Neuronal stem cell (in vitro differentiated cells): ENCODE measurements at regions not wholly inside any gene's neighbourhood (a gene's known extent, or its start where the extent isn't known, plus 50 kb on each side); places are given as distances from the start of the nearest gene placed in this dataset.
A peak's percentile ranks its signal among the peaks of the same experiment; 100 is the strongest.

ENCODE experiments used
- DNase-seq: peaks from one replicate; pipeline ENCODE4 v3.0.0-alpha.2; 2013; ENCODE audit warnings: low spot score
- H2AFZ ChIP-seq: one replicate; pipeline ENCODE4 v1.6.1; 2013; ENCODE audit warnings: mild to moderate bottlenecking, low read length, inconsistent platforms
- H2AK5ac ChIP-seq: 2 replicates; pipeline ENCODE4 v1.6.1; 2013; ENCODE audit warnings: low read depth, mild to moderate bottlenecking, inconsistent platforms, low read length, moderate library complexity, mixed read lengths
- H2BK120ac ChIP-seq: 2 replicates; pipeline ENCODE4 v1.6.1; 2013; ENCODE audit warnings: low read depth, mild to moderate bottlenecking, inconsistent platforms, low read length, moderate library complexity, mixed read lengths
- H2BK12ac ChIP-seq: one replicate; pipeline ENCODE4 v1.6.1; 2013; ENCODE audit warnings: low read length, inconsistent platforms
- H2BK15ac ChIP-seq: 2 replicates; pipeline ENCODE4 v1.6.1; 2013; ENCODE audit warnings: mild to moderate bottlenecking, low read length, inconsistent platforms, mixed read lengths
- H2BK5ac ChIP-seq: one replicate; pipeline ENCODE4 v1.6.1; 2013; ENCODE audit warnings: inconsistent platforms, mild to moderate bottlenecking, low read length, moderate library complexity
- H3K14ac ChIP-seq: one replicate; pipeline ENCODE4 v1.6.1; 2013; ENCODE audit warnings: low read length, inconsistent platforms
- H3K18ac ChIP-seq: 2 replicates; pipeline ENCODE4 v1.6.1; 2013; ENCODE audit warnings: low read length, inconsistent platforms
- H3K23ac ChIP-seq: 2 replicates; pipeline ENCODE4 v1.6.1; 2013; ENCODE audit warnings: low read depth, mild to moderate bottlenecking, mixed read lengths, low read length, inconsistent platforms; ENCODE audit not compliant: poor library complexity
- H3K27ac ChIP-seq: replicated peaks from 3 replicates; pipeline ENCODE4 v1.5.1; 2013; ENCODE audit warnings: low read length, inconsistent platforms
- H3K27me3 ChIP-seq, 3 experiments: 2 replicates each; pipeline ENCODE4 v1.6.1; 2013; ENCODE audit warnings: low read length in 3 of 3, mild to moderate bottlenecking in 2 of 3, inconsistent platforms in 1 of 3, low read depth in 1 of 3, mixed read lengths in 1 of 3, moderate library complexity in 1 of 3; ENCODE audit not compliant: control insufficient read depth in 3 of 3, insufficient read depth in 3 of 3
- H3K36me3 ChIP-seq, 2 donors: replicated peaks in 1 of 2; 2 replicates each; pipeline ENCODE4 v1.6.1; 2013; ENCODE audit warnings: low read length in 2 of 2; ENCODE audit not compliant: control insufficient read depth in 2 of 2, insufficient read depth in 2 of 2
- H3K4ac ChIP-seq: 2 replicates; pipeline ENCODE4 v1.6.1; 2013; ENCODE audit warnings: inconsistent platforms, mild to moderate bottlenecking, low read length, moderate library complexity
- H3K4me1 ChIP-seq, 2 donors: 1 replicate in 1 of 2; 2 replicates in 1 of 2; pipeline ENCODE4 v1.6.1; 2013; ENCODE audit warnings: low read length in 2 of 2, low read depth in 1 of 2; ENCODE audit not compliant: control insufficient read depth in 2 of 2, insufficient read depth in 1 of 2
- H3K4me2 ChIP-seq: one replicate; pipeline ENCODE4 v1.6.1; 2013; ENCODE audit warnings: mild to moderate bottlenecking, low read length, inconsistent platforms; ENCODE audit not compliant: insufficient read depth, poor library complexity, severe bottlenecking
- H3K4me3 ChIP-seq, 2 donors: 2 replicates each; pipeline ENCODE4 v1.5.1; 2013; ENCODE audit warnings: low read length in 2 of 2, mild to moderate bottlenecking in 2 of 2, inconsistent platforms in 1 of 2, moderate library complexity in 1 of 2
- H3K79me1 ChIP-seq: one replicate; pipeline ENCODE4 v1.6.1; 2013; ENCODE audit warnings: low read depth, mild to moderate bottlenecking, inconsistent platforms, low read length, moderate library complexity
- H3K9ac ChIP-seq: one replicate; pipeline ENCODE4 v1.6.1; 2013; ENCODE audit warnings: mild to moderate bottlenecking, low read depth, low read length, inconsistent platforms; ENCODE audit not compliant: poor library complexity
- H3K9me3 ChIP-seq, 2 donors: replicated peaks in 1 of 2; 2 replicates each; pipeline versions ENCODE3 to v1.6.1; 2013; ENCODE audit warnings: low read length in 2 of 2, mild to moderate bottlenecking in 2 of 2, inconsistent platforms in 1 of 2, low read depth in 1 of 2, mixed read lengths in 1 of 2, moderate library complexity in 1 of 2; ENCODE audit not compliant: control insufficient read depth in 2 of 2, insufficient read depth in 1 of 2
- H4K8ac ChIP-seq: one replicate; pipeline ENCODE4 v1.6.1; 2013; ENCODE audit warnings: low read depth, mild to moderate bottlenecking, inconsistent platforms, low read length, moderate library complexity
- H4K91ac ChIP-seq: one replicate; pipeline ENCODE4 v1.6.1; 2013; ENCODE audit warnings: low read length, low read depth, mild to moderate bottlenecking, inconsistent platforms; ENCODE audit not compliant: poor library complexity
- WGBS, 2 donors: extraction: QIAGEN DNeasy Blood & Tissue Kit; methylation state at CpG; one replicate each; pipeline ENCODE4 v1.1.7; 2013; ENCODE audit warnings: missing lambda C conversion rate in 2 of 2, mixed read lengths in 1 of 2; ENCODE audit not compliant: insufficient read length in 2 of 2, insufficient replicate concordance in 1 of 2; ENCODE audit errors: extremely low coverage in 2 of 2; 5-methylcytosine and 5-hydroxymethylcytosine counted together

DNA sequence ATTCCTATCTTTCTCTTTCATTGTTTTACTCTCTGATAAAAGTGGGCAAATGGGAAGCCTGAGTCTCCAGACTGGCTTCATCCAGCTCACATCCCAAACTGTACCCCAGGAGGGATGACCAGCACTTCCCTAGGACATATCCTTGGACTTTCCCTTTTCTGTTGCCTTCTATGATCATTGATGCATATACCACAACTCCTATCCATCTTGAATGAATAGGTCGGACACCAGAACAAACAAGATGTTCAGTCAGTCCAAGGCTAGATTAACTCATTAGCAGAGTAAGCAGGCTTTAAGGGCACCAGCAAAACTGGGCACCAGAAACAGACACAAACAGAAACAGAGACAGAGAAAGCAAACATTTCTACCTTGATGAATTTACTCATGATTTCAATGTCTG is 159.1 kb upstream of the RGMB start:
- H3K27ac ChIP-seq = no peak overlapping the region
- no peak overlapping the region for H3K14ac ChIP-seq
- H2BK5ac ChIP-seq = no peak overlapping the region
- H3K23ac ChIP-seq = no peak overlapping the region
- H2BK120ac ChIP-seq = no peak overlapping the region
- H2BK12ac ChIP-seq = no peak overlapping the region
- H3K9ac ChIP-seq = no peak overlapping the region
- H2BK15ac ChIP-seq = no peak overlapping the region
- no peak overlapping the region for H4K8ac ChIP-seq
- peak overlapping the region; percentile 81 for H2AFZ ChIP-seq
- no peak for DNase-seq
- H4K91ac ChIP-seq = no peak overlapping the region
- H3K18ac ChIP-seq = no peak overlapping the region
- H3K4me2 ChIP-seq = no peak overlapping the region
- H2AK5ac ChIP-seq = no peak overlapping the region
- H3K9me3 ChIP-seq = no peaks in the 10 kb centered on the region
- H3K27me3 ChIP-seq = no peaks in the 10 kb centered on the region
- peaks cover 4 to 23% of the 10 kb centered on the region in 2 donors for H3K4me1 ChIP-seq
- WGBS, 2 donors = no CpG with 5 or more reads among the region's 1 CpG
- no peaks in the 10 kb centered on the region for H3K36me3 ChIP-seq
- no peak overlapping the region for H3K4me3 ChIP-seq
- no peaks in the 10 kb centered on the region for H3K79me1 ChIP-seq
- no peak overlapping the region for H3K4ac ChIP-seq

DNA sequence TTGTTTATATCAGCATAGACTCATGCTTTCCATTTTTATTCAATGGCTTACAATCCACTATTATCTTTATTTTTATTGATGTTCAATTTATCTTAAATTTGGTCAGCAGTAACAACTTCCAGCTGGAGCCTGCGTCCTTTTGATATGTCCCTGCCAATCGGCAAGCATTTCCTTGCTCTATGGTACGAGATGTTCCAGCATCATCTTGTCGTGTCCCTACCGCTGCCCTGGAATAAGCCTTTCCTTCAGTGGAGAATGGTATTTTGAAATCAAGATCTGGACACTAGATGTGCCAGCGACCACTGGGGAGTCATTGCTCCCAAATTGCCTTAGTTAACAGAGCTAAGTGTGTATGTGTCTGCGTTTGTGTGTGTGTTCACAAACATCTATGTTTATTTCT is 151.6 kb upstream of the RGMB start:
- no peak overlapping the region for H3K23ac ChIP-seq
- no peak overlapping the region for H2BK15ac ChIP-seq
- H3K4me1 ChIP-seq = no peaks in the 10 kb centered on the region
- H2BK12ac ChIP-seq = no peak overlapping the region
- H2BK5ac ChIP-seq = no peak overlapping the region
- no peak overlapping the region for H3K4ac ChIP-seq
- no peak overlapping the region for H3K4me2 ChIP-seq
- no peak overlapping the region for H4K8ac ChIP-seq
- no peaks in the 10 kb centered on the region for H3K79me1 ChIP-seq
- no peaks in the 10 kb centered on the region for H3K9me3 ChIP-seq
- no CpG with 5 or more reads among the region's 7 CpGs for WGBS, 2 donors
- no peak overlapping the region for H3K27ac ChIP-seq
- H3K14ac ChIP-seq = no peak overlapping the region
- H3K4me3 ChIP-seq = no peak overlapping the region
- H3K9ac ChIP-seq = no peak overlapping the region
- no peak overlapping the region for H2BK120ac ChIP-seq
- DNase-seq = no peak
- H2AK5ac ChIP-seq = no peak overlapping the region
- no peaks in the 10 kb centered on the region for H3K27me3 ChIP-seq
- no peak overlapping the region for H2AFZ ChIP-seq
- H4K91ac ChIP-seq = no peak overlapping the region
- no peaks in the 10 kb centered on the region for H3K36me3 ChIP-seq
- H3K18ac ChIP-seq = no peak overlapping the region

DNA sequence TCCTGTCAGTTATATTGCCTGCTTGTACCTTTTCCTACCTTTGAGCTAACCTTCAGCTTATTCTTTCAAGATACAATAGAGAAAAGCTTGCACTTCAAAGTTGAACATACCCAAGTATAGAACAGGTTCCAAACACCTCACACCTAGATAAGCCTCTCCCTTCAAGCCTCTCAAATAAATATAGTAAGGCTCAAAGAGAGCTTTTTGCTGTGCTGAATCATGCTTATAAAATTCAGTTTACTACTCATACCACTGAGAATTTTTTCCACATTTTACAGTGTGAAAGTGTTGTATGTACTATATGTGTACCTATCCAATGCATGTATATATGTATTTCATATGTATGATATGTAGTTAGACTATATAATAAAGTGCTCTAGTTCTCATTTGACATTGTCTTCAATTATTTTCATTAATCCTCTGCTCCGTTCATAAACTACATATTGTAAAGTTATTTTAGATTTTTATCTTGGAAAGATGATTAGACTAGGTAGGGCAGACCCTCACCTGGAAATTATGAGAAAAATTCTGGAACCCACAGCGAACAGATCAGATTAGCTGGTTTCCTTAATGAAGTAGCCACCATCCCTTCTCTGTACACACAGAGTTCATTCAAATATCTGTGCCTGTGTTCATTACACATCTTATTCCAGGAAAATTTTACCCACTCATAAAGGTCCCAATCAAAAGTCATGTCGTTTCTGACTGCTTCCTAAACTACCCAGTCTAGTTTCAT is 149.2 kb upstream of the RGMB start:
- no CpG with 5 or more reads among the region's 3 CpGs for WGBS, 2 donors

DNA sequence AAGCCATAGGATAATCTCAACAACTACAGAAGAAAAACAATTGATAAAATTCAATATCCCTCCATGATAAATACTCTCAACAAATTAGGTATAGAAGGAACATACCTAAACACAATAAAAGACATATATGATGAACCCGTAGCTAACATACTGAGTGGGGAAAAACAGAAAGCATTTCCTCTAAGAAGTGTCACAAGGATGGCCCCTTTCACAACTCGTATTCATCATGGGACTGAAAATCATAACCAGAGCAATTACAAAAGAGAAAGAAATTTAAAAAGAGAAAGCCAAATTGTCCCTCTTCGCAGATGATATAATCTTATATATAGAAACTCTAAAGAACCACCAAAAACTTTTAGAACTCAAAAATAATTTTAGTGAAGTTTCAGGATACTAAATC is 146.3 kb upstream of the RGMB start:
- no peak for DNase-seq
- Histone ChIP-seq H3K36me3 (no peaks in the 10 kb centered on the region), H3K4me1 (no peaks in the 10 kb centered on the region), H2BK15ac (no peak overlapping the region), H3K4ac (no peak overlapping the region), H2AK5ac (no peak overlapping the region), H2BK5ac (no peak overlapping the region), H2AFZ (no peak overlapping the region), H4K91ac (no peak overlapping the region), H3K79me1 (no peaks in the 10 kb centered on the region), H3K4me2 (no peak overlapping the region), H3K27ac (no peak overlapping the region), H3K14ac (no peak overlapping the region), H4K8ac (no peak overlapping the region), H3K9ac (no peak overlapping the region), H3K23ac (no peak overlapping the region), H3K18ac (no peak overlapping the region), H3K27me3 (no peaks in the 10 kb centered on the region), H2BK120ac (no peak overlapping the region), H2BK12ac (no peak overlapping the region), H3K9me3 (peaks cover 0 to 10% of the 10 kb centered on the region in 2 donors), H3K4me3 (no peak overlapping the region)
- no CpG with 5 or more reads among the region's 3 CpGs for WGBS, 2 donors

More for the DNA sequence above, 149.2 kb upstream of the RGMB start:
- no peaks in the 10 kb centered on the region for H3K36me3 ChIP-seq
- no peak overlapping the region for H3K9ac ChIP-seq
- no peak overlapping the region for H2BK5ac ChIP-seq
- H3K27ac ChIP-seq = no peak overlapping the region
- H3K18ac ChIP-seq = no peak overlapping the region
- H3K23ac ChIP-seq = no peak overlapping the region
- no peak overlapping the region for H2BK12ac ChIP-seq
- H4K8ac ChIP-seq = no peak overlapping the region
- no peak overlapping the region for H4K91ac ChIP-seq
- no peaks in the 10 kb centered on the region for H3K4me1 ChIP-seq
- H3K14ac ChIP-seq = no peak overlapping the region
- H3K9me3 ChIP-seq = peaks cover 0 to 8% of the 10 kb centered on the region in 2 donors
- no peak overlapping the region for H3K4ac ChIP-seq
- no peak overlapping the region for H2AK5ac ChIP-seq
- no peaks in the 10 kb centered on the region for H3K79me1 ChIP-seq
- DNase-seq = no peak
- H3K27me3 ChIP-seq = no peaks in the 10 kb centered on the region
- H3K4me2 ChIP-seq = no peak overlapping the region
- H2AFZ ChIP-seq = no peak overlapping the region
- H3K4me3 ChIP-seq = no peak overlapping the region
- no peak overlapping the region for H2BK120ac ChIP-seq
- H2BK15ac ChIP-seq = no peak overlapping the region
